Lower leg skin (tissue), 3 donors: ENCODE measurements at regions not wholly inside any gene's neighbourhood (a gene's known extent, or its start where the extent isn't known, plus 50 kb on each side); places are given as distances from the start of the nearest gene placed in this dataset.

Experiments used
- CTCF ChIP-seq, 3 donors: fragments of 450-650 bp; IDR thresholded peaks; one replicate each; pipeline ENCODE4 v1.5.1; 2016; ENCODE audit warnings: antibody characterized with exemption in 3 of 3, mild to moderate bottlenecking in 3 of 3, moderate library complexity in 2 of 3
- POLR2A ChIP-seq, 2 donors: fragments of 450-650 bp; IDR thresholded peaks; one replicate each; pipeline ENCODE4 v1.6.1; 2016 to 2017; ENCODE audit warnings: antibody characterized with exemption in 2 of 2, mild to moderate bottlenecking in 1 of 2, moderate library complexity in 1 of 2

- no peak for TF ChIP-seq CTCF (IDR thresholded peaks at IDR 0.05)
- no peak for TF ChIP-seq POLR2A (IDR thresholded peaks at IDR 0.05)
Observed at GRCh38 chr9:7508516-7508915, 291.1 kb downstream of the DMAC1 start.
